Testis (tissue), 2 donors: ENCODE measurements at regions not wholly inside any gene's neighbourhood (a gene's known extent, or its start where the extent isn't known, plus 50 kb on each side); places are given as distances from the start of the nearest gene placed in this dataset.

Experiments used
- POLR2A ChIP-seq: fragments of 450-650 bp; IDR thresholded peaks from one replicate; pipeline ENCODE4 v1.6.1; 2017; ENCODE audit warnings: antibody characterized with exemption, mild to moderate bottlenecking, moderate library complexity
- TF ChIP-seq, protein P1 (sequence below), 3 experiments: fragments of 450-650 bp in 2 of 3; fragments of 200-600 bp in 1 of 3; sonication (generic) in 1 of 3; IDR thresholded peaks; one replicate each; pipeline ENCODE4 v1.5.1; 2016 to 2019; ENCODE audit warnings: antibody characterized with exemption in 3 of 3, mild to moderate bottlenecking in 2 of 3, moderate library complexity in 1 of 3

GRCh38 chr1:102435483-102435882 lies 438.8 kb upstream of the OLFM3 start:
- TF ChIP-seq, protein P1, sequence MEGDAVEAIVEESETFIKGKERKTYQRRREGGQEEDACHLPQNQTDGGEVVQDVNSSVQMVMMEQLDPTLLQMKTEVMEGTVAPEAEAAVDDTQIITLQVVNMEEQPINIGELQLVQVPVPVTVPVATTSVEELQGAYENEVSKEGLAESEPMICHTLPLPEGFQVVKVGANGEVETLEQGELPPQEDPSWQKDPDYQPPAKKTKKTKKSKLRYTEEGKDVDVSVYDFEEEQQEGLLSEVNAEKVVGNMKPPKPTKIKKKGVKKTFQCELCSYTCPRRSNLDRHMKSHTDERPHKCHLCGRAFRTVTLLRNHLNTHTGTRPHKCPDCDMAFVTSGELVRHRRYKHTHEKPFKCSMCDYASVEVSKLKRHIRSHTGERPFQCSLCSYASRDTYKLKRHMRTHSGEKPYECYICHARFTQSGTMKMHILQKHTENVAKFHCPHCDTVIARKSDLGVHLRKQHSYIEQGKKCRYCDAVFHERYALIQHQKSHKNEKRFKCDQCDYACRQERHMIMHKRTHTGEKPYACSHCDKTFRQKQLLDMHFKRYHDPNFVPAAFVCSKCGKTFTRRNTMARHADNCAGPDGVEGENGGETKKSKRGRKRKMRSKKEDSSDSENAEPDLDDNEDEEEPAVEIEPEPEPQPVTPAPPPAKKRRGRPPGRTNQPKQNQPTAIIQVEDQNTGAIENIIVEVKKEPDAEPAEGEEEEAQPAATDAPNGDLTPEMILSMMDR (IDR thresholded peaks at IDR 0.05): no peak
- TF ChIP-seq POLR2A: no peak
